ENCODE measurements at regions not wholly inside any gene's neighbourhood (a gene's known extent, or its start where the extent isn't known, plus 50 kb on each side); places are given as distances from the start of the nearest gene placed in this dataset.

GRCh38 chr15:38817427-38818156 lies 253.0 kb upstream of the RASGRP1 start:
- intact Hi-C loops (cut with micrococcal nuclease): loop anchor here (1.0 to 10.0 kb wide), 8 partner anchors 109 to 1057 kb away; no protein-coding TSS in a partner anchor
- peaks cover 0 to 5% (median 0%) of the 10 kb centered on the region in 7 donors for H3K4me1 Mint-ChIP-seq
- Histone ChIP-seq H3K36me3 (ENCODE audit: control insufficient read depth in 2 of 3, insufficient read depth in 3 of 3, low read length in 3 of 3) (no peaks in the 10 kb centered on the region), H3K27ac (ENCODE audit: low read depth, low read length) (no peak overlapping the region), H3K4me3 (ENCODE audit: low read length) (no peak overlapping the region), H3K4me1 (ENCODE audit: control insufficient read depth in 2 of 2, insufficient read depth in 2 of 2, low read length in 2 of 2) (no peaks in the 10 kb centered on the region), H3K9me3 (ENCODE audit: control insufficient read depth in 2 of 3, low read length in 3 of 3) (no peaks in the 10 kb centered on the region), H3K27me3 (ENCODE audit: control insufficient read depth in 2 of 2, insufficient read depth in 2 of 2, low read length in 2 of 2) (no peaks in the 10 kb centered on the region)
- ChIA-PET POLR2A (interaction anchor here (0.5 kb wide), 1 partner anchor 10 kb away, joined by 6 read pairs; no protein-coding TSS in a partner anchor), CTCF (interaction anchor here (1.4 to 1.9 kb wide), 2 partner anchors 10 to 939 kb away, joined by 3 to 4 read pairs; no protein-coding TSS in a partner anchor)
- H3K27ac Mint-ChIP-seq: no peak overlapping the region
- DNase-seq (peak; percentile 43 to 84 (median 72)), ATAC-seq (peak; percentile 93)
- H3K4me3 Mint-ChIP-seq: peak overlapping the region in 3 of 10 donors; percentile 13 to 39 (median 30)
- H3K27me3 Mint-ChIP-seq: peaks cover 0 to 15% (median 13%) of the 10 kb centered on the region in 5 donors
- H3K9me3 Mint-ChIP-seq: peaks cover 0 to 2% (median 0%) of the 10 kb centered on the region in 11 donors
- H3K36me3 Mint-ChIP-seq: no peaks in the 10 kb centered on the region

- Mint-ChIP-seq H3K4me3 (peak overlapping the region in 2 of 10 donors; percentile 6 to 39), H3K36me3 (no peaks in the 10 kb centered on the region), H3K27ac (no peak overlapping the region), H3K27me3 (peaks cover 0 to 13% (median 10%) of the 10 kb centered on the region in 5 donors), H3K4me1 (peaks cover 0 to 5% (median 0%) of the 10 kb centered on the region in 7 donors), H3K9me3 (peaks cover 0 to 2% (median 0%) of the 10 kb centered on the region in 11 donors)
- CTCF ChIA-PET: no interaction called here
- H3K9me3 ChIP-seq (ENCODE audit: control insufficient read depth in 2 of 3, low read length in 3 of 3): no peaks in the 10 kb centered on the region
- no peaks in the 10 kb centered on the region for H3K4me1 ChIP-seq (ENCODE audit: control insufficient read depth in 2 of 2, insufficient read depth in 2 of 2, low read length in 2 of 2)
- POLR2A ChIA-PET: no interaction called here
- no peaks in the 10 kb centered on the region for H3K27me3 ChIP-seq (ENCODE audit: control insufficient read depth in 2 of 2, insufficient read depth in 2 of 2, low read length in 2 of 2)
- intact Hi-C loops (cut with micrococcal nuclease): loop anchor here (5.0 to 10.0 kb wide), 4 partner anchors 111 to 1057 kb away; no protein-coding TSS in a partner anchor
- H3K36me3 ChIP-seq (ENCODE audit: control insufficient read depth in 2 of 3, insufficient read depth in 3 of 3, low read length in 3 of 3): no peaks in the 10 kb centered on the region
- H3K4me3 ChIP-seq (ENCODE audit: low read length): no peak overlapping the region
- DNase-seq: no peak
- H3K27ac ChIP-seq (ENCODE audit: low read depth, low read length): no peak overlapping the region
- ATAC-seq: no peak
Observed at GRCh38 chr15:38818157-38818790, 253.7 kb upstream of the RASGRP1 start.

- H3K36me3 Mint-ChIP-seq: no peaks in the 10 kb centered on the region
- H3K4me1 Mint-ChIP-seq: peaks cover 0 to 5% (median 0%) of the 10 kb centered on the region in 7 donors
- Histone ChIP-seq H3K27ac (ENCODE audit: low read depth, low read length) (no peak overlapping the region), H3K27me3 (ENCODE audit: control insufficient read depth in 2 of 2, insufficient read depth in 2 of 2, low read length in 2 of 2) (no peaks in the 10 kb centered on the region), H3K4me1 (ENCODE audit: control insufficient read depth in 2 of 2, insufficient read depth in 2 of 2, low read length in 2 of 2) (no peaks in the 10 kb centered on the region), H3K4me3 (ENCODE audit: low read length) (no peak overlapping the region), H3K9me3 (ENCODE audit: control insufficient read depth in 2 of 3, low read length in 3 of 3) (no peaks in the 10 kb centered on the region), H3K36me3 (ENCODE audit: control insufficient read depth in 2 of 3, insufficient read depth in 3 of 3, low read length in 3 of 3) (no peaks in the 10 kb centered on the region)
- intact Hi-C loops (cut with micrococcal nuclease): loop anchor here (5.0 to 10.0 kb wide), 4 partner anchors 112 to 1055 kb away; no protein-coding TSS in a partner anchor
- DNase-seq: no peak
- no peaks in the 10 kb centered on the region for H3K9me3 Mint-ChIP-seq
- no peak overlapping the region for H3K4me3 Mint-ChIP-seq
- CTCF ChIA-PET: interaction anchor here (0.6 kb wide), 1 partner anchor 853 kb away, joined by 3 read pairs; no protein-coding TSS in a partner anchor
- POLR2A ChIA-PET: no interaction called here
- H3K27ac Mint-ChIP-seq: no peak overlapping the region
- H3K27me3 Mint-ChIP-seq: peaks cover 0 to 9% (median 1%) of the 10 kb centered on the region in 5 donors
- no peak for ATAC-seq
Observed at GRCh38 chr15:38819387-38819950, 254.9 kb upstream of the RASGRP1 start.

- no peak for DNase-seq
- Mint-ChIP-seq H3K27ac (no peak overlapping the region), H3K4me1 (no peaks in the 10 kb centered on the region), H3K36me3 (no peaks in the 10 kb centered on the region), H3K27me3 (peaks cover 13 to 25% (median 19%) of the 10 kb centered on the region in 5 donors), H3K4me3 (no peak overlapping the region), H3K9me3 (peaks cover 0 to 1% (median 0%) of the 10 kb centered on the region in 11 donors)
- Histone ChIP-seq H3K4me1 (ENCODE audit: control insufficient read depth in 2 of 2, insufficient read depth in 2 of 2, low read length in 2 of 2) (no peaks in the 10 kb centered on the region), H3K9me3 (ENCODE audit: control insufficient read depth in 2 of 3, low read length in 3 of 3) (no peaks in the 10 kb centered on the region), H3K36me3 (ENCODE audit: control insufficient read depth in 2 of 3, insufficient read depth in 3 of 3, low read length in 3 of 3) (no peaks in the 10 kb centered on the region), H3K27ac (ENCODE audit: low read depth, low read length) (no peak overlapping the region), H3K4me3 (ENCODE audit: low read length) (no peak overlapping the region), H3K27me3 (ENCODE audit: control insufficient read depth in 2 of 2, insufficient read depth in 2 of 2, low read length in 2 of 2) (no peaks in the 10 kb centered on the region)
- ChIA-PET CTCF (no interaction called here), POLR2A (no interaction called here)
- no peak for ATAC-seq
- intact Hi-C loops (cut with micrococcal nuclease): no loop called here
Observed at GRCh38 chr15:38823263-38823662, 258.6 kb upstream of the RASGRP1 start.

GRCh38 chr15:38824719-38825118 lies 260.1 kb upstream of the RASGRP1 start:
- peaks cover 0 to 1% (median 0%) of the 10 kb centered on the region in 11 donors for H3K9me3 Mint-ChIP-seq
- ChIA-PET CTCF (interaction anchor here (0.6 kb wide), 1 partner anchor 133 kb away, joined by 5 read pairs; no protein-coding TSS in a partner anchor), POLR2A (no interaction called here)
- H3K4me3 Mint-ChIP-seq: no peak overlapping the region
- intact Hi-C loops (cut with micrococcal nuclease): no loop called here
- no peaks in the 10 kb centered on the region for H3K27me3 ChIP-seq (ENCODE audit: control insufficient read depth in 2 of 2, insufficient read depth in 2 of 2, low read length in 2 of 2)
- H3K4me1 Mint-ChIP-seq: no peaks in the 10 kb centered on the region
- DNase-seq (no peak), ATAC-seq (no peak)
- H3K4me1 ChIP-seq (ENCODE audit: control insufficient read depth in 2 of 2, insufficient read depth in 2 of 2, low read length in 2 of 2): no peaks in the 10 kb centered on the region
- no peak overlapping the region for H3K27ac Mint-ChIP-seq
- no peak overlapping the region for H3K4me3 ChIP-seq (ENCODE audit: low read length)
- H3K27ac ChIP-seq (ENCODE audit: low read depth, low read length): no peak overlapping the region
- peaks cover 13 to 29% (median 26%) of the 10 kb centered on the region in 5 donors for H3K27me3 Mint-ChIP-seq
- H3K9me3 ChIP-seq (ENCODE audit: control insufficient read depth in 2 of 3, low read length in 3 of 3): no peaks in the 10 kb centered on the region
- H3K36me3 Mint-ChIP-seq: no peaks in the 10 kb centered on the region
- H3K36me3 ChIP-seq (ENCODE audit: control insufficient read depth in 2 of 3, insufficient read depth in 3 of 3, low read length in 3 of 3): no peaks in the 10 kb centered on the region

GRCh38 chr15:38826880-38827279 lies 262.3 kb upstream of the RASGRP1 start:
- Mint-ChIP-seq H3K27ac (no peak overlapping the region), H3K4me3 (no peak overlapping the region), H3K36me3 (no peaks in the 10 kb centered on the region), H3K9me3 (peaks cover 0 to 9% (median 1%) of the 10 kb centered on the region in 11 donors), H3K4me1 (no peaks in the 10 kb centered on the region), H3K27me3 (peaks cover 13 to 35% (median 26%) of the 10 kb centered on the region in 5 donors)
- Histone ChIP-seq H3K9me3 (ENCODE audit: control insufficient read depth in 2 of 3, low read length in 3 of 3) (no peaks in the 10 kb centered on the region), H3K27ac (ENCODE audit: low read depth, low read length) (no peak overlapping the region), H3K4me1 (ENCODE audit: control insufficient read depth in 2 of 2, insufficient read depth in 2 of 2, low read length in 2 of 2) (no peaks in the 10 kb centered on the region), H3K4me3 (ENCODE audit: low read length) (no peak overlapping the region), H3K36me3 (ENCODE audit: control insufficient read depth in 2 of 3, insufficient read depth in 3 of 3, low read length in 3 of 3) (no peaks in the 10 kb centered on the region), H3K27me3 (ENCODE audit: control insufficient read depth in 2 of 2, insufficient read depth in 2 of 2, low read length in 2 of 2) (no peaks in the 10 kb centered on the region)
- intact Hi-C loops (cut with micrococcal nuclease): no loop called here
- ChIA-PET POLR2A (no interaction called here), CTCF (no interaction called here)
- DNase-seq: no peak
- ATAC-seq: no peak
